NCI-H2171 treated with DMSO at 0.1 percent for 48 hours (cell line): ENCODE measurements at regions not wholly inside any gene's neighbourhood (a gene's known extent, or its start where the extent isn't known, plus 50 kb on each side); places are given as distances from the start of the nearest gene placed in this dataset.

ENCODE experiments used
- DNase-seq: peaks from one replicate; lab custom pipeline; 2025; lab: John Stamatoyannopoulos, UW

GRCh38 chr14:75371297-75371696 is 56.5 kb upstream of the JDP2 start:
- no peak for DNase-seq

GRCh38 chr14:75372260-75372659 is 55.6 kb upstream of the JDP2 start:
- DNase-seq, result no peak

GRCh38 chr14:75373133-75373532 is 54.7 kb upstream of the JDP2 start:
- DNase-seq, result no peak

- no peak for DNase-seq
These were observed 54.2 kb upstream of the JDP2 start for GRCh38 chr14:75373616-75374015.

- no peak for DNase-seq
These were observed 52.9 kb upstream of the JDP2 start for GRCh38 chr14:75374911-75375310.

GRCh38 chr14:75375983-75376382 is 51.8 kb upstream of the JDP2 start:
- no peak for DNase-seq
